ENCODE measurements at regions not wholly inside any gene's neighbourhood (a gene's known extent, or its start where the extent isn't known, plus 50 kb on each side); places are given as distances from the start of the nearest gene placed in this dataset.

- TF ChIP-seq E4F1 (IDR thresholded peaks at IDR 0.05; ENCODE audit: borderline replicate concordance, partially characterized antibody) (no peak), FOXK2 (IDR thresholded peaks at IDR 0.05) (no peak), BCL11A (IDR thresholded peaks at IDR 0.05; ENCODE audit: low read depth, low read length) (no peak), POU2F2 (IDR thresholded peaks at IDR 0.05; ENCODE audit: borderline replicate concordance, low read depth, low read length) (no peak), ZBTB33 (IDR thresholded peaks at IDR 0.05) (no peak), GATAD2B (conservative IDR thresholded peaks at IDR 0.05; ENCODE audit: low read depth) (peak; percentile 86), NFIC (IDR thresholded peaks at IDR 0.05; ENCODE audit: low read depth, low read length) (no peak), ZNF687 (IDR thresholded peaks at IDR 0.05) (0 out of 2 replicates have a peak, but pooled peaks have one; percentile 38), MYB (IDR thresholded peaks at IDR 0.05; ENCODE audit: borderline replicate concordance, low read depth, low read length) (no peak), HDAC6 (IDR thresholded peaks at IDR 0.05; ENCODE audit: unreplicated experiment) (no peak), MYC (IDR thresholded peaks at IDR 0.05; ENCODE audit: insufficient read depth, insufficient read length, insufficient replicate concordance, low read length, severe bottlenecking) (no peak)
Measured at GRCh38 chr1:869499-870244, 54.1 kb upstream of the SAMD11 start (continued).
